H9 (cell line): ENCODE measurements at regions not wholly inside any gene's neighbourhood (a gene's known extent, or its start where the extent isn't known, plus 50 kb on each side); places are given as distances from the start of the nearest gene placed in this dataset.

Experiments
- DNase-seq: peaks from one replicate; pipeline ENCODE4 v3.0.0-alpha.2; 2017
- H2AFZ ChIP-seq: one replicate; pipeline ENCODE4 v1.6.1; 2013; ENCODE audit warnings: mild to moderate bottlenecking, low read length, control low read depth, moderate library complexity
- H2AK5ac ChIP-seq: 2 replicates; pipeline ENCODE4 v1.6.1; 2013; ENCODE audit warnings: low read length, control low read depth, mixed read lengths; ENCODE audit not compliant: insufficient read length
- H2BK120ac ChIP-seq: one replicate; pipeline ENCODE4 v1.6.1; 2013; ENCODE audit warnings: low read depth, mild to moderate bottlenecking, low read length, control low read depth, inconsistent platforms; ENCODE audit not compliant: poor library complexity, severe bottlenecking
- H2BK12ac ChIP-seq: 2 replicates; pipeline ENCODE4 v1.6.1; 2013; ENCODE audit warnings: low read length, control low read depth, mixed read lengths, low read depth; ENCODE audit not compliant: insufficient read length
- H2BK15ac ChIP-seq: 2 replicates; pipeline ENCODE4 v1.6.1; 2013; ENCODE audit warnings: low read depth, low read length, control low read depth
- H2BK20ac ChIP-seq: one replicate; pipeline ENCODE4 v1.6.1; 2013; ENCODE audit warnings: low read depth, mild to moderate bottlenecking, low read length, control low read depth, inconsistent platforms; ENCODE audit not compliant: poor library complexity, severe bottlenecking
- H2BK5ac ChIP-seq: 2 replicates; pipeline ENCODE4 v1.6.1; 2013; ENCODE audit warnings: low read length, control low read depth, mixed read lengths; ENCODE audit not compliant: insufficient read length
- H3K14ac ChIP-seq: 2 replicates; pipeline ENCODE4 v1.6.1; 2013; ENCODE audit warnings: low read length, control low read depth; ENCODE audit not compliant: insufficient read depth
- H3K18ac ChIP-seq: 2 replicates; pipeline ENCODE4 v1.6.1; 2013; ENCODE audit warnings: low read depth, mild to moderate bottlenecking, mixed read lengths, low read length, control low read depth; ENCODE audit not compliant: insufficient read length
- H3K23ac ChIP-seq: 2 replicates; pipeline ENCODE4 v1.6.1; 2013; ENCODE audit warnings: low read length, control low read depth, mixed read lengths, low read depth; ENCODE audit not compliant: insufficient read length
- H3K23me2 ChIP-seq: 2 replicates; pipeline ENCODE4 v1.6.1; 2013; ENCODE audit warnings: low read depth, mild to moderate bottlenecking, mixed read lengths, low read length, control low read depth; ENCODE audit not compliant: insufficient read length, poor library complexity, severe bottlenecking
- H3K27ac ChIP-seq: 2 replicates; pipeline ENCODE4 v1.5.1; 2013; ENCODE audit warnings: low read length, control low read depth, mixed read lengths, low read depth; ENCODE audit not compliant: insufficient read length
- H3K27me3 ChIP-seq: 2 replicates; pipeline ENCODE4 v1.6.1; 2013; ENCODE audit warnings: low read length, control low read depth, inconsistent platforms; ENCODE audit not compliant: insufficient read depth
- H3K4ac ChIP-seq: 2 replicates; pipeline ENCODE4 v1.6.1; 2013; ENCODE audit warnings: low read depth, mild to moderate bottlenecking, control low read depth, inconsistent platforms, low read length, moderate library complexity
- H3K4me1 ChIP-seq: 2 replicates; pipeline ENCODE4 v1.6.1; 2013; ENCODE audit warnings: low read length, control low read depth, inconsistent platforms; ENCODE audit not compliant: insufficient read depth
- H3K4me2 ChIP-seq: 2 replicates; pipeline ENCODE4 v1.6.1; 2013; ENCODE audit warnings: low read length, control low read depth, mixed read lengths; ENCODE audit not compliant: insufficient read length, insufficient read depth
- H3K56ac ChIP-seq: 2 replicates; pipeline ENCODE4 v1.6.1; 2013; ENCODE audit warnings: low read depth, mild to moderate bottlenecking, mixed read lengths, low read length, control low read depth; ENCODE audit not compliant: insufficient read length
- H3K79me1 ChIP-seq: 2 replicates; pipeline ENCODE4 v1.6.1; 2013; ENCODE audit warnings: low read depth, mild to moderate bottlenecking, moderate library complexity, low read length, control low read depth, inconsistent platforms; ENCODE audit not compliant: insufficient read depth, poor library complexity, severe bottlenecking
- H3K79me2 ChIP-seq: 2 replicates; pipeline ENCODE4 v1.6.1; 2013; ENCODE audit warnings: low read length, control low read depth, inconsistent platforms; ENCODE audit not compliant: insufficient read depth
- H3K9ac ChIP-seq: 2 replicates; pipeline ENCODE4 v1.6.1; 2013; ENCODE audit warnings: low read length, control low read depth, mixed read lengths; ENCODE audit not compliant: insufficient read length; ENCODE audit errors: extremely low read depth
- H3K9me3 ChIP-seq: one replicate; pipeline ENCODE4 v1.6.1; 2013; ENCODE audit warnings: low read depth, low read length, inconsistent platforms; ENCODE audit not compliant: control insufficient read depth
- H3T11ph ChIP-seq: one replicate; pipeline ENCODE4 v1.6.1; 2013; ENCODE audit warnings: mild to moderate bottlenecking, low read length, control low read depth, inconsistent platforms
- H4K20me1 ChIP-seq: one replicate; pipeline ENCODE4 v1.6.1; 2013; ENCODE audit not compliant: control insufficient read depth, insufficient read length, insufficient read depth
- H4K5ac ChIP-seq: 2 replicates; pipeline ENCODE4 v1.6.1; 2013; ENCODE audit warnings: low read depth, mild to moderate bottlenecking, mixed read lengths, low read length, control low read depth; ENCODE audit not compliant: insufficient read length
- H4K8ac ChIP-seq: replicated peaks from 2 replicates; pipeline ENCODE4 v1.6.1; 2013; ENCODE audit warnings: low read length, control low read depth, mixed read lengths, low read depth; ENCODE audit not compliant: insufficient read length
- H4K91ac ChIP-seq: 2 replicates; pipeline ENCODE4 v1.6.1; 2013; ENCODE audit warnings: low read depth, mild to moderate bottlenecking, moderate library complexity, mixed read lengths, low read length, control low read depth; ENCODE audit not compliant: insufficient read length
- H3K27ac Mint-ChIP-seq, 3 experiments: 2 replicates in 2 of 3; 3 replicates in 1 of 3; pipeline ENCODE4 v1.8.0; 2020 to 2021; ENCODE audit warnings: mixed read lengths in 3 of 3, mild to moderate bottlenecking in 1 of 3, moderate library complexity in 1 of 3
- H3K27me3 Mint-ChIP-seq: 2 replicates; pipeline ENCODE4 v1.8.0; 2021; ENCODE audit warnings: low read depth, mild to moderate bottlenecking, moderate library complexity, mixed read lengths
- H3K36me3 Mint-ChIP-seq, 3 experiments: 2 replicates in 2 of 3; 3 replicates in 1 of 3; pipeline ENCODE4 v1.8.0; 2020 to 2021; ENCODE audit warnings: low read depth in 3 of 3, mixed read lengths in 3 of 3; ENCODE audit not compliant: insufficient read depth in 1 of 3
- H3K4me1 Mint-ChIP-seq, 2 experiments: 2 replicates each; pipeline ENCODE4 v1.8.0; 2020; ENCODE audit warnings: mixed read lengths in 2 of 2
- H3K4me3 Mint-ChIP-seq, 2 experiments: 2 replicates in 1 of 2; 3 replicates in 1 of 2; pipeline ENCODE4 v1.8.0; 2020 to 2021; ENCODE audit warnings: mild to moderate bottlenecking in 2 of 2, mixed read lengths in 2 of 2, moderate library complexity in 1 of 2
- H3K9me3 Mint-ChIP-seq, 2 experiments: 2 replicates in 1 of 2; 3 replicates in 1 of 2; pipeline ENCODE4 v1.8.0; 2020; ENCODE audit warnings: mild to moderate bottlenecking in 2 of 2, mixed read lengths in 2 of 2, moderate library complexity in 1 of 2
- CTCF ChIP-seq: fragments of 200-600 bp; sonication (generic); conservative IDR thresholded peaks from 3 replicates; pipeline ENCODE4 v1.8.0; 2021; ENCODE audit warnings: antibody characterized with exemption, mild to moderate bottlenecking
- WGBS: extraction: QIAGEN DNeasy Blood & Tissue Kit; methylation state at CpG from one replicate; pipeline ENCODE4 v1.1.7; 2013; ENCODE audit warnings: missing lambda C conversion rate, low lambda C conversion rate, mixed read lengths; ENCODE audit not compliant: insufficient read length; ENCODE audit errors: extremely low coverage; 5-methylcytosine and 5-hydroxymethylcytosine counted together

- Histone ChIP-seq H2BK5ac (no peak overlapping the region), H2AK5ac (no peak overlapping the region), H3K4me1 (no peaks in the 10 kb centered on the region), H3K27me3 (no peaks in the 10 kb centered on the region), H2BK12ac (no peak overlapping the region), H4K20me1 (no peaks in the 10 kb centered on the region), H2AFZ (no peak overlapping the region), H3K23ac (no peak overlapping the region), H3K79me1 (no peaks in the 10 kb centered on the region), H2BK120ac (no peak overlapping the region), H2BK20ac (no peak overlapping the region), H4K91ac (no peak overlapping the region), H3K9ac (no peak overlapping the region), H3K9me3 (no peaks in the 10 kb centered on the region), H3K23me2 (no peaks in the 10 kb centered on the region), H3K4me2 (no peak overlapping the region), H3T11ph (no peak overlapping the region), H3K56ac (no peak overlapping the region), H4K8ac (no peak overlapping the region), H3K27ac (no peak overlapping the region), H3K4ac (no peak overlapping the region), H2BK15ac (no peak overlapping the region), H3K79me2 (no peaks in the 10 kb centered on the region), H3K14ac (no peak overlapping the region), H3K18ac (no peak overlapping the region), H4K5ac (no peak overlapping the region)
- Mint-ChIP-seq H3K27me3 (peaks cover 1% of the 10 kb centered on the region), H3K27ac (peak overlapping the region in 1 of 3 experiments; percentile 15; a peak in 1 of 7 replicates), H3K36me3 (no peaks in the 10 kb centered on the region), H3K4me1 (peaks cover 7 to 35% of the 10 kb centered on the region in 2 experiments), H3K4me3 (no peak overlapping the region), H3K9me3 (no peaks in the 10 kb centered on the region; a peak in 1 of 5 replicates)
- no peak for TF ChIP-seq CTCF
- DNase-seq = no peak
- no CpG with 5 or more reads among the region's 12 CpGs for WGBS
These were observed 327.9 kb upstream of the DIO3 start for GRCh38 chr14:101233391-101233790.
